ENCODE measurements at regions not wholly inside any gene's neighbourhood (a gene's known extent, or its start where the extent isn't known, plus 50 kb on each side); places are given as distances from the start of the nearest gene placed in this dataset.

DNA sequence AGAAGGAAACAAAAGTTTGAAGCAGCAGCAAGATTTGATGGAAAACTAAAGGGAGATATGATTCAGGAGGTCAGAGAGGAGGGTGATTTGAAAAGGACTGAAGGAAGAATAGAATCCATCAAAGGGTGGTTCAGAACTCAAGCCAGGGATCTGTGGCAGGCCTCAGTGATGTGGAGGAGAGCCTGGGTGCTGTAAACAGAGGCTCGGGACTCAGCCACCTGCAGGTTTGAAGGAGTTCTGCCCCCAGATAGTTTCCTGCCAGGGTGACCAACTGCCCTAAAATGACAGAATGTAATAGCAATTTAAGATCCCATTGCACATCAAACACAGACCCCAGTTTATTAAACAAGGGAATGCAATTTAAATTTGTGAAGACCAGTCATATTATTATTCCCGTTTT, 204.0 kb upstream of the FAT1 start:
- TF ChIP-seq, protein P1, sequence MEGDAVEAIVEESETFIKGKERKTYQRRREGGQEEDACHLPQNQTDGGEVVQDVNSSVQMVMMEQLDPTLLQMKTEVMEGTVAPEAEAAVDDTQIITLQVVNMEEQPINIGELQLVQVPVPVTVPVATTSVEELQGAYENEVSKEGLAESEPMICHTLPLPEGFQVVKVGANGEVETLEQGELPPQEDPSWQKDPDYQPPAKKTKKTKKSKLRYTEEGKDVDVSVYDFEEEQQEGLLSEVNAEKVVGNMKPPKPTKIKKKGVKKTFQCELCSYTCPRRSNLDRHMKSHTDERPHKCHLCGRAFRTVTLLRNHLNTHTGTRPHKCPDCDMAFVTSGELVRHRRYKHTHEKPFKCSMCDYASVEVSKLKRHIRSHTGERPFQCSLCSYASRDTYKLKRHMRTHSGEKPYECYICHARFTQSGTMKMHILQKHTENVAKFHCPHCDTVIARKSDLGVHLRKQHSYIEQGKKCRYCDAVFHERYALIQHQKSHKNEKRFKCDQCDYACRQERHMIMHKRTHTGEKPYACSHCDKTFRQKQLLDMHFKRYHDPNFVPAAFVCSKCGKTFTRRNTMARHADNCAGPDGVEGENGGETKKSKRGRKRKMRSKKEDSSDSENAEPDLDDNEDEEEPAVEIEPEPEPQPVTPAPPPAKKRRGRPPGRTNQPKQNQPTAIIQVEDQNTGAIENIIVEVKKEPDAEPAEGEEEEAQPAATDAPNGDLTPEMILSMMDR (IDR thresholded peaks at IDR 0.05), result no peak
- no peak for TF ChIP-seq POLR2A (IDR thresholded peaks at IDR 0.05)
- no peak for TF ChIP-seq EP300 (IDR thresholded peaks at IDR 0.05)
- no peak for TF ChIP-seq POLR2AphosphoS5 (IDR thresholded peaks at IDR 0.05)

Measured in gastroesophageal sphincter (tissue), 3 donors.